ENCODE measurements at regions not wholly inside any gene's neighbourhood (a gene's known extent, or its start where the extent isn't known, plus 50 kb on each side); places are given as distances from the start of the nearest gene placed in this dataset.
A peak's percentile ranks its signal among the peaks of the same experiment; 100 is the strongest.

DNA sequence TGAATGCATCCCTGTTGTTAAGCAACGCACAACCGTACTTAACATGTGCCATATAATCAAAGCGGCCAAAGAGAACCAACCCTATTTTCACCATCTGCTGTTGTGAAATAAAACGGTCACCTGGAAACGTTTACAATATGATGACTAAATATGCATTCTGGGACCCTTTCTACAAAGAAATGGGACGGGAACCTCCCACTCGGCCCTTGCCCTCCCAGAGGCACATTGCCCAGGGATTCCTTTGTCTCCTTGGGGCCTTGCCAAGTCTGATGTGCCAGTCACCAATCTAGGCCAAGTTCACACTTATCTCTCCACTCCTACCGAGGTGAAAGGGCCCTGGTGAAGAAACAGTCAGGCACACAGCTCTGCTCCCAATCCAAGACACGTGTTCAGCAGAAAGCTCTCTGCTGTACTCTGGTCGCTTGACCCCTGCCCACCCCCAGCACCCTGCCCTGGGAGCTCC is 427.4 kb upstream of the JARID2 start:
- DNase-seq (ENCODE audit: low read depth in 2 of 2), result peak in 1 of 2 donors; percentile 60
- no peak overlapping the region for H3K4me3 ChIP-seq (replicated peaks in 1 of 2; ENCODE audit: low read depth in 2 of 2, low read length in 2 of 2)
- TF ChIP-seq, protein P1, sequence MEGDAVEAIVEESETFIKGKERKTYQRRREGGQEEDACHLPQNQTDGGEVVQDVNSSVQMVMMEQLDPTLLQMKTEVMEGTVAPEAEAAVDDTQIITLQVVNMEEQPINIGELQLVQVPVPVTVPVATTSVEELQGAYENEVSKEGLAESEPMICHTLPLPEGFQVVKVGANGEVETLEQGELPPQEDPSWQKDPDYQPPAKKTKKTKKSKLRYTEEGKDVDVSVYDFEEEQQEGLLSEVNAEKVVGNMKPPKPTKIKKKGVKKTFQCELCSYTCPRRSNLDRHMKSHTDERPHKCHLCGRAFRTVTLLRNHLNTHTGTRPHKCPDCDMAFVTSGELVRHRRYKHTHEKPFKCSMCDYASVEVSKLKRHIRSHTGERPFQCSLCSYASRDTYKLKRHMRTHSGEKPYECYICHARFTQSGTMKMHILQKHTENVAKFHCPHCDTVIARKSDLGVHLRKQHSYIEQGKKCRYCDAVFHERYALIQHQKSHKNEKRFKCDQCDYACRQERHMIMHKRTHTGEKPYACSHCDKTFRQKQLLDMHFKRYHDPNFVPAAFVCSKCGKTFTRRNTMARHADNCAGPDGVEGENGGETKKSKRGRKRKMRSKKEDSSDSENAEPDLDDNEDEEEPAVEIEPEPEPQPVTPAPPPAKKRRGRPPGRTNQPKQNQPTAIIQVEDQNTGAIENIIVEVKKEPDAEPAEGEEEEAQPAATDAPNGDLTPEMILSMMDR (IDR thresholded peaks at IDR 0.05; ENCODE audit: low read depth, low read length), result no peak

DNA sequence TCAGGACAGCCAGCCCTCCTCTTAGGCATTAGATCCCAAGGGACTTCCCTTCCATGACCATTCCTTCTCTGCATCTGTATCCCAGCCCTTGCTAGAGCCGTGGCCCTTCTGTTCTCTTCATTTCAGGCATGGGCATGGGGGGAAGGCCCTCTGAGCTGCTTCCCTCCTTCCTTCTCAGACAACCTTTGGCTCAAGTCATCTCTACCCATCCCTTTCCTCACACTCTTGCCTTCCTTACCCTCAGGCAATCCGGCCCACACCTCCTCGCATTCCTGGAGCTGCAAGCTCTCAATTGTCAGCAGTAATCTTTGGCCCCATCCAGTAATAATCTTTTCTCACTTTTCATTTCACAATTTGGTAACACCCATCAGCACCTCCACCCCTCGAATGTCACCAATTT is 426.9 kb upstream of the JARID2 start:
- no peak for DNase-seq (ENCODE audit: low read depth in 2 of 2)
- TF ChIP-seq, protein P1 (IDR thresholded peaks at IDR 0.05; ENCODE audit: low read depth, low read length), result no peak
- no peak overlapping the region for H3K4me3 ChIP-seq (replicated peaks in 1 of 2; ENCODE audit: low read depth in 2 of 2, low read length in 2 of 2)

DNA sequence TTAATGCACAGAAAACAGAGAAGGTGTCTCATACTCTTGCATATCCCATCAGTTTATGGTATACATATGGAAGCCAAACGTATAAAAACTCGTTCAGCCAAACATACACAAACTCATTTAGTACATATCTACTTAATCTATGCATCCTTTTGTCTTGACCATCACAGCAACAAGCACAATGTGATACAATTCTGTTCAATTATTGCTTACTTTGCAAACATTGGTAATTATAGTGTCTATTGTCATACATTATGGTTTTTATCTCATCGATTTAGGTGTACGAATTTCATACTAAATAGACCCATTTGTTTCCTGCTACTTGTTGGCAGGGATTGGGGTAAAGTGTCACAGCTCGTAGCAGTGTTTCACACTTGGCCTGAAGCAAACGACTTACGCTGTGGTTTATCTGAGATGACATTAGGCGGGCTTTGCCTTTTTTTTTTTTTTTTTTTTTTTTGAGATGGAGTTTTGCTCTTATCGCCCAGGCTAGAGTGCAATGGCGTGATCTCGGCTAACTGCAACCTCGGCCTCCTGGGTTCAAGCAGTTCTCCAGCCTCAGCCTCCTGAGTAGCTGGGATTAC is 425.9 kb upstream of the JARID2 start:
- TF ChIP-seq, protein P1 (IDR thresholded peaks at IDR 0.05; ENCODE audit: low read depth, low read length), result no peak

DNA sequence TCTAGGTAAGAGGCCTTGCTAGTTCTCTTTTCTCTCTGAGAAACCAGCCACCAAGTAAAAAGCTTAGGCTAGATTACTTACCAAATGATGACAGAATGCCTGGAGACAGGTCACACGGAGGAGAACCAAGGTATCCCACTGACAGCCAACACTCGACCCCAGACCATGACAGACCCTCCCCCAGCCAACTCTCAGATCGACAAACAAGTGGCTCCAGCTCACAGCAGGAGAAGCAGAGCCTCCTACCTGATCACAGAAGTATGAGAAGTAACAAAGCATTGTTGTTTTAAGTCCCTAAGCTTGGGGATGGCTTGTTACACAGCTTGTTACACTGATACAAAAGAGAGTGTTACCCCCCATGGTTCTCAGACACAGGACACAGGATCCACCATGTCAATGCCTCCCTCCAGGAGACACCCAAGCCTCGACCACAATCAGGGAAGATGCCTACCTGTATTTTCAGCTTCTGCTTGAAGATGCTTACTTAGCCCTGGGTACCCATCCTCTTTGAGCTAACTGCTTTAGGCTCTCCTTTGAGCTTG is 423.8 kb upstream of the JARID2 start:
- DNase-seq (ENCODE audit: low read depth in 2 of 2), result no peak
- no peak overlapping the region for H3K4me3 ChIP-seq (replicated peaks in 1 of 2; ENCODE audit: low read depth in 2 of 2, low read length in 2 of 2)
- TF ChIP-seq, protein P1 (IDR thresholded peaks at IDR 0.05; ENCODE audit: low read depth, low read length), result no peak

More for the DNA sequence above, 425.9 kb upstream of the JARID2 start:
- no peak for DNase-seq (ENCODE audit: low read depth in 2 of 2)
- H3K4me3 ChIP-seq (replicated peaks in 1 of 2; ENCODE audit: low read depth in 2 of 2, low read length in 2 of 2), result no peak overlapping the region

DNA sequence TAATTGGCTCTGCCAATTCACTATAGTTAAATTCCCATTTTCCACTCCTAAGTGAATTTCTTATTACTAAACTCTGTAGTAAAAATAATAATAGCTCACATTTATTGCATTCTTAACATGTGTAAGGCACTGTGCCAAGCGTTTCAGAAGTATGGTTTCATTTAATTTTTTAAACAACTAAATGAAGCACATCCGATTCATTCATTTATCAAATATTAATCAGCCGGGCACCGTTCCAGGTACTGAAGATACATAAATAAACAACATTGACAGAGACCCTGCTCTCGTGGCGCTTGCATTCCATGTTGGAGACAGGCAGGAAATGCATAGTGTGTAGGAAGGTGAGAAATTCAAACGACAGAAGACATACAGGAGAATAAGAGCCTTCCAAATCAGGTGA is 423.2 kb upstream of the JARID2 start:
- H3K4me3 ChIP-seq (replicated peaks in 1 of 2; ENCODE audit: low read depth in 2 of 2, low read length in 2 of 2), result no peak overlapping the region
- DNase-seq (ENCODE audit: low read depth in 2 of 2), result no peak
- TF ChIP-seq, protein P1 (IDR thresholded peaks at IDR 0.05; ENCODE audit: low read depth, low read length), result no peak

DNA sequence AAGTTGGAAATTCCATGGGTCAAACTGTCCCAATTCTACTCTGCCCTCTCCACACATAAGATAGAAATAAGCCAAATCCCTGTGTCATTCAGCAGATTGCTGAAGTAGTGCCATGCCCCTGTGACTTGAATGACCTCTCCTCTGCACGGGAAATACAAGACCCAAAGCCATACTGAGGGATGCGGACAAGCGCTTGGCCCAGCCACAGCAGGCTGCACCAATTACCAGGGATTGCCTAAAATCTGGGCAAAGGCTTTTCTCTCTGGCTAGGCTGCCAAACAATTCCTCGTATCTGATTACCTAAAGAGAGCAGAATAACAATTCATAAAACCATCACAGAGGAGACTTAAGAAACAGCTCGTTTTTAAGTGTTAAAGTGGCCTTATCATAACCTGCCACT is 421.8 kb upstream of the JARID2 start:
- no peak overlapping the region for H3K4me3 ChIP-seq (replicated peaks in 1 of 2; ENCODE audit: low read depth in 2 of 2, low read length in 2 of 2)
- DNase-seq (ENCODE audit: low read depth in 2 of 2), result peak in 1 of 2 donors; percentile 34
- TF ChIP-seq, protein P1 (IDR thresholded peaks at IDR 0.05; ENCODE audit: low read depth, low read length), result no peak
